ENCODE measurements at regions not wholly inside any gene's neighbourhood (a gene's known extent, or its start where the extent isn't known, plus 50 kb on each side); places are given as distances from the start of the nearest gene placed in this dataset.

DNA sequence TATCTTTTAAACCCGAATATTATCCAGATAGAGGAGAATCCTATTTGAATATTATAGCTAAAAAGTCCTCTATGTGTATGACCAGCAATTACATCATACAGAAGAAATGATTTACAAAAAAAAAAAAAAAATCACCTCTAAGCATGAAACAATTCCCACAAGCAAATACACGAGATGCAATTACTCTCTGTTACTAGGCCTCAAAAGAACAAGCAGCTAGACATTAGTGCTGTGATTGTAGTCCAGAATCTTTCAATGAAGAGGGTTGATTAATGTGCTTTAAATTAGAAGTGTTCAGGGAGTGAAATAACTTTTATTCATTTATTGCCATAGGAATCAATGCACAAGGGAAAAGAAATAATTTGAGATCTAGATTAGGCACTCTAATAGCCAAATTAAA lies 1379.5 kb upstream of the GBE1 start:
- POLR2A ChIA-PET, result no interaction called here
- no peaks in the 10 kb centered on the region for H3K4me1 ChIP-seq (replicated peaks in 1 of 2; ENCODE audit: control insufficient read depth in 2 of 2, insufficient read depth in 2 of 2, low read length in 2 of 2)
- DNase-seq (ENCODE audit: extremely low read depth in 1 of 4, low spot score in 3 of 4) (no peak), ATAC-seq (no peak), FAIRE-seq (no peak)
- WGBS (ENCODE audit: insufficient coverage, low coverage, missing lambda C conversion rate), result 0% methylated on average over 2 of the region's 2 CpGs
- H3K79me2 ChIP-seq (ENCODE audit: control insufficient read depth, insufficient read depth, low read length), result no peaks in the 10 kb centered on the region
- no peak overlapping the region for H2AFZ ChIP-seq (ENCODE audit: low read depth, low read length)
- no peaks in the 10 kb centered on the region for H3K9me3 ChIP-seq (replicated peaks; ENCODE audit: control insufficient read depth, insufficient read depth, low read depth, low read length)
- H3K4me2 ChIP-seq (ENCODE audit: insufficient read depth, low read length), result no peak overlapping the region
- no peaks in the 10 kb centered on the region for H3K9me1 ChIP-seq (ENCODE audit: control insufficient read depth, insufficient read depth, low read length)
- no peak overlapping the region for H3K4me3 ChIP-seq
- H3K27ac ChIP-seq (ENCODE audit: extremely low read depth, low read depth, low read length), result no peak overlapping the region
- in situ Hi-C loops (cut with MboI), result no loop called here
- TF ChIP-seq ZNF764 (CRISPR knock-in tag; IDR thresholded peaks at IDR 0.05; ENCODE audit: low read depth), result no peak
- no TSS peak for BruUV-seq (replicated peaks)
- CTCF ChIA-PET (ENCODE audit: low intra/inter-chr PET ratio), result no interaction called here
- no peak overlapping the region for H3K9ac ChIP-seq (ENCODE audit: insufficient read depth in 1 of 2, low read depth in 2 of 2, low read length in 2 of 2)
- intact Hi-C loops (cut with micrococcal nuclease), result no loop called here
- H4K20me1 ChIP-seq (replicated peaks; ENCODE audit: control insufficient read depth, insufficient read depth, low read length), result no peaks in the 10 kb centered on the region
- H3K27me3 ChIP-seq (ENCODE audit: control insufficient read depth in 2 of 2, insufficient read depth in 2 of 2, low read length in 2 of 2), result no peaks in the 10 kb centered on the region
- H3K36me3 ChIP-seq (ENCODE audit: control insufficient read depth, insufficient read depth, low read length), result no peaks in the 10 kb centered on the region

DNA sequence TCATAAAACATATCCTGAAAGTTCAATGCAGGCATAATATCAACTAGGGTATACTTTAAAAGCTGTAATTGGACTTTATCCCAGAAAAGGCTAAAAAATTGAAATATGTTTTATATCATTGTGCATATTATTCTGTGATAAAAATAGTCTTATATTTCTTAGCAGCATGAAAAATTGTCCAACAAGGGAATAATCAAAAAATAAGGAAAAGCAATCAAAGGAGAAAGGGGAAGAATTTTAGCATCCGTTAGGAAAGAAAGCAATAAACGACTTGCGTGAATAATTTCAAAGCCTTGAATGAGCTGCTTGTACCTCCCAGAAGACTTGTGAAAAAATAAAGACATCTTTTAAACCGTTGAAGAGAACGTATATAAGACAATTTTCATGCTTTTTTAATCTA lies 1369.8 kb upstream of the GBE1 start:
- ChIA-PET POLR2A (no interaction called here), CTCF (ENCODE audit: low intra/inter-chr PET ratio) (no interaction called here)
- DNase-seq (ENCODE audit: extremely low read depth in 1 of 4, low spot score in 3 of 4) (no peak), FAIRE-seq (no peak), ATAC-seq (no peak)
- no peak overlapping the region for H3K4me2 ChIP-seq (ENCODE audit: insufficient read depth, low read length)
- in situ Hi-C loops (cut with MboI), result no loop called here
- intact Hi-C loops (cut with micrococcal nuclease), result no loop called here
- WGBS (ENCODE audit: insufficient coverage, low coverage, missing lambda C conversion rate), result 5% methylated on average over 4 of the region's 5 CpGs
- no peak overlapping the region for H2AFZ ChIP-seq (ENCODE audit: low read depth, low read length)
- H4K20me1 ChIP-seq (replicated peaks; ENCODE audit: control insufficient read depth, insufficient read depth, low read length), result no peaks in the 10 kb centered on the region
- H3K79me2 ChIP-seq (ENCODE audit: control insufficient read depth, insufficient read depth, low read length), result no peaks in the 10 kb centered on the region
- H3K9ac ChIP-seq (ENCODE audit: insufficient read depth in 1 of 2, low read depth in 2 of 2, low read length in 2 of 2), result no peak overlapping the region
- H3K4me1 ChIP-seq (replicated peaks in 1 of 2; ENCODE audit: control insufficient read depth in 2 of 2, insufficient read depth in 2 of 2, low read length in 2 of 2), result no peaks in the 10 kb centered on the region
- no peak overlapping the region for H3K27ac ChIP-seq (ENCODE audit: extremely low read depth, low read depth, low read length)
- no peaks in the 10 kb centered on the region for H3K36me3 ChIP-seq (ENCODE audit: control insufficient read depth, insufficient read depth, low read length)
- H3K9me1 ChIP-seq (ENCODE audit: control insufficient read depth, insufficient read depth, low read length), result no peaks in the 10 kb centered on the region
- H3K9me3 ChIP-seq (replicated peaks; ENCODE audit: control insufficient read depth, insufficient read depth, low read depth, low read length), result no peaks in the 10 kb centered on the region
- no peak overlapping the region for H3K4me3 ChIP-seq
- H3K27me3 ChIP-seq (ENCODE audit: control insufficient read depth in 2 of 2, insufficient read depth in 2 of 2, low read length in 2 of 2), result no peaks in the 10 kb centered on the region
- no TSS peak for BruUV-seq (replicated peaks)
- TF ChIP-seq, protein P1, sequence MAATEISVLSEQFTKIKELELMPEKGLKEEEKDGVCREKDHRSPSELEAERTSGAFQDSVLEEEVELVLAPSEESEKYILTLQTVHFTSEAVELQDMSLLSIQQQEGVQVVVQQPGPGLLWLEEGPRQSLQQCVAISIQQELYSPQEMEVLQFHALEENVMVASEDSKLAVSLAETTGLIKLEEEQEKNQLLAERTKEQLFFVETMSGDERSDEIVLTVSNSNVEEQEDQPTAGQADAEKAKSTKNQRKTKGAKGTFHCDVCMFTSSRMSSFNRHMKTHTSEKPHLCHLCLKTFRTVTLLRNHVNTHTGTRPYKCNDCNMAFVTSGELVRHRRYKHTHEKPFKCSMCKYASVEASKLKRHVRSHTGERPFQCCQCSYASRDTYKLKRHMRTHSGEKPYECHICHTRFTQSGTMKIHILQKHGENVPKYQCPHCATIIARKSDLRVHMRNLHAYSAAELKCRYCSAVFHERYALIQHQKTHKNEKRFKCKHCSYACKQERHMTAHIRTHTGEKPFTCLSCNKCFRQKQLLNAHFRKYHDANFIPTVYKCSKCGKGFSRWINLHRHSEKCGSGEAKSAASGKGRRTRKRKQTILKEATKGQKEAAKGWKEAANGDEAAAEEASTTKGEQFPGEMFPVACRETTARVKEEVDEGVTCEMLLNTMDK (IDR thresholded peaks at IDR 0.05; ENCODE audit: borderline replicate concordance, insufficient read depth, low read depth, low read length, poor library complexity, severe bottlenecking), result no peak
- no peak for TF ChIP-seq NRF1 (conservative IDR thresholded peaks at IDR 0.05 in 1 of 2, IDR thresholded peaks at IDR 0.05 in 1 of 2)
- no peak for TF ChIP-seq MTA2 (IDR thresholded peaks at IDR 0.05; ENCODE audit: low read depth)
- no peak for TF ChIP-seq ATF1 (CRISPR knock-in tag; IDR thresholded peaks at IDR 0.05)
- no peak for TF ChIP-seq ATF1 (tag; IDR thresholded peaks at IDR 0.05)
- TF ChIP-seq NCOA6 (IDR thresholded peaks at IDR 0.05), result no peak
- no peak for TF ChIP-seq ZNF133 (CRISPR knock-in tag; IDR thresholded peaks at IDR 0.05)
- TF ChIP-seq HDAC8 (tag; IDR thresholded peaks at IDR 0.05), result no peak
- TF ChIP-seq TCFL5 (CRISPR knock-in tag; conservative IDR thresholded peaks at IDR 0.05), result no peak
- no peak for TF ChIP-seq CHD1 (IDR thresholded peaks at IDR 0.05; ENCODE audit: low read length)
- TF ChIP-seq ZNF766 (CRISPR knock-in tag; conservative IDR thresholded peaks at IDR 0.05), result no peak
